Cardiac muscle cell (in vitro differentiated cells and primary cell): ENCODE measurements at regions not wholly inside any gene's neighbourhood (a gene's known extent, or its start where the extent isn't known, plus 50 kb on each side); places are given as distances from the start of the nearest gene placed in this dataset.

Experiments used
- DNase-seq, 2 donors: peaks; one replicate each; pipeline versions ENCODE4 v3.0.0 to v3.0.0-alpha.2; 2010 to 2017; ENCODE audit warnings: low read depth in 1 of 2, low spot score in 1 of 2
- H3K27ac ChIP-seq: fragments of 200-600 bp; sonication (generic); 2 replicates; pipeline ENCODE4 v1.5.1; 2016
- H3K27me3 ChIP-seq: fragments of 200-600 bp; sonication (generic); 2 replicates; pipeline ENCODE4 v1.6.0; 2016; ENCODE audit warnings: control low read depth
- H3K36me3 ChIP-seq: fragments of 200-600 bp; sonication (generic); 2 replicates; pipeline ENCODE4 v1.5.1; 2016; ENCODE audit warnings: control low read depth
- H3K4me1 ChIP-seq: fragments of 200-600 bp; sonication (generic); 2 replicates; pipeline ENCODE4 v1.8.1; 2017; ENCODE audit warnings: low read depth, mild to moderate bottlenecking, mixed run types
- H3K4me3 ChIP-seq: fragments of 200-600 bp; sonication (generic); 2 replicates; pipeline ENCODE4 v1.5.1; 2016; ENCODE audit warnings: mild to moderate bottlenecking
- H3K9me3 ChIP-seq: fragments of 200-600 bp; sonication (generic); 2 replicates; pipeline ENCODE4 v1.5.1; 2017; ENCODE audit warnings: low read depth, mild to moderate bottlenecking, control low read depth
- TF ChIP-seq, protein P1 (sequence below): IDR thresholded peaks from 2 replicates; pipeline ENCODE4 v1.5.1; 2012; ENCODE audit warnings: low read depth, mild to moderate bottlenecking, low read length

DNA sequence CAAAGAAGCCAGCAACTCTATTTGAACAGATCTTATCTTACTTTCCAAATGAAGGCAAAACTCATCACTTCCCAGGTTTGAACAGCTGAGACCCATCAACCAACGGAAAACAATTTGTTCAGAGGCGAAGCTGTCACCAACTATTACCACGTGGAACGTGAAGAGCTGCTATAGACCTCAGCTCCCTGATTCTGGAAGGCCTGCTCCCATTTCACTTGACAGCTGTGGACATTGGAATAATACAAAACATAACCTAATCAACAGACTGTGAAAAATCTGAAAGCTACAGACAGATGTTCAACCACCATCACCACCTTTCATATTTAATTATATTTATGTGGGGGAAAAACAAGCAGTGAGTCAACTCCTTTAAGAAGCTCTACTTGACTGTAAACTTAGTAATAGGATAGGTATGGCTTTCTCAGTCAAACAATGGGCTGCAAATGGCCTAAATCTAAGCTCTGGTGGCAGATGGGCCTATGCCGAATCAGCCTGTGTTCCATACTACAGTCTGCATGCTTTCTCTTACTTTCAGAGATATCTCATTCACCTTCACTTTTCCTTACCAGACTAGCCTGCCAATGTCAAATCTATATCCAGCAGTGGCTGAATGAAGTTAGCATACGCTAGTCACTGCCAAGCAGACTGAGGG lies 896.4 kb downstream of the TDRD15 start:
- Histone ChIP-seq H3K9me3 (no peaks in the 10 kb centered on the region), H3K27me3 (no peaks in the 10 kb centered on the region), H3K4me1 (no peaks in the 10 kb centered on the region), H3K36me3 (no peaks in the 10 kb centered on the region), H3K27ac (no peak overlapping the region), H3K4me3 (no peak overlapping the region)
- TF ChIP-seq, protein P1, sequence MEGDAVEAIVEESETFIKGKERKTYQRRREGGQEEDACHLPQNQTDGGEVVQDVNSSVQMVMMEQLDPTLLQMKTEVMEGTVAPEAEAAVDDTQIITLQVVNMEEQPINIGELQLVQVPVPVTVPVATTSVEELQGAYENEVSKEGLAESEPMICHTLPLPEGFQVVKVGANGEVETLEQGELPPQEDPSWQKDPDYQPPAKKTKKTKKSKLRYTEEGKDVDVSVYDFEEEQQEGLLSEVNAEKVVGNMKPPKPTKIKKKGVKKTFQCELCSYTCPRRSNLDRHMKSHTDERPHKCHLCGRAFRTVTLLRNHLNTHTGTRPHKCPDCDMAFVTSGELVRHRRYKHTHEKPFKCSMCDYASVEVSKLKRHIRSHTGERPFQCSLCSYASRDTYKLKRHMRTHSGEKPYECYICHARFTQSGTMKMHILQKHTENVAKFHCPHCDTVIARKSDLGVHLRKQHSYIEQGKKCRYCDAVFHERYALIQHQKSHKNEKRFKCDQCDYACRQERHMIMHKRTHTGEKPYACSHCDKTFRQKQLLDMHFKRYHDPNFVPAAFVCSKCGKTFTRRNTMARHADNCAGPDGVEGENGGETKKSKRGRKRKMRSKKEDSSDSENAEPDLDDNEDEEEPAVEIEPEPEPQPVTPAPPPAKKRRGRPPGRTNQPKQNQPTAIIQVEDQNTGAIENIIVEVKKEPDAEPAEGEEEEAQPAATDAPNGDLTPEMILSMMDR, result no peak
- peak in 1 of 2 donors; percentile 24 for DNase-seq

DNA sequence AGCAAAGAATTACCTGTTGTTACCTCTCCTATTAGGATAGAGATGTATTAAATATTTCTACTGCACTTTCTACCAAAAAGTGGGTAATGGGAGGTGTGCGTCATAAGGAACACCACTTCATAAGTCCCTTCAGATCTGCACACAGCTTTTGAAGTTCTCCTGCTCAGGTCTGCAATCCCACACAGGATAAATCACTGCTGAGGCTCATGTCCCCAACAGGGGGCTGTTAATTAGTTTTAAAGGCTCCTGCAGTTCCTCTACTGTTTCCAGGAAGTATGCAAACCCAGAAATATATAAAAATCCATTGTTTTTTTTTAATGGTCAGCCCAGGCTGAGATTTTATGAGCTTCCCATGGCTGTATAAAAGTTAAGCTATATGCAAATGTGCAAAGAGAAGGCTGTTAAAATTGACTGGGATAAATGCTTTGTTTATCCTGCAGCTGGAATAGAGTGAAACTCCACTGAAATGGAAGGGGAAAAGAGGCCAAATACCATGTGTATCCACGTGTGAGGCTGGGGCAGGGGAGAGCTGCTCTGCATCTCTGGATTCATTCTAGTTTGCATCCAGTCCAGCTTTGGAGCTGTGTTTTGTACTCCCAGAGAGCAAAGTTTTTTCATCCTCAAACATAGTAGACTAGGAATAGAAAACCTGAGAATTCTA lies 903.7 kb downstream of the TDRD15 start:
- TF ChIP-seq, protein P1, result no peak
- no peak for DNase-seq
- H3K4me3 ChIP-seq, result no peak overlapping the region
- H3K4me1 ChIP-seq, result no peaks in the 10 kb centered on the region
- no peaks in the 10 kb centered on the region for H3K27me3 ChIP-seq
- H3K36me3 ChIP-seq, result no peaks in the 10 kb centered on the region
- H3K9me3 ChIP-seq, result no peaks in the 10 kb centered on the region
- H3K27ac ChIP-seq, result no peak overlapping the region

DNA sequence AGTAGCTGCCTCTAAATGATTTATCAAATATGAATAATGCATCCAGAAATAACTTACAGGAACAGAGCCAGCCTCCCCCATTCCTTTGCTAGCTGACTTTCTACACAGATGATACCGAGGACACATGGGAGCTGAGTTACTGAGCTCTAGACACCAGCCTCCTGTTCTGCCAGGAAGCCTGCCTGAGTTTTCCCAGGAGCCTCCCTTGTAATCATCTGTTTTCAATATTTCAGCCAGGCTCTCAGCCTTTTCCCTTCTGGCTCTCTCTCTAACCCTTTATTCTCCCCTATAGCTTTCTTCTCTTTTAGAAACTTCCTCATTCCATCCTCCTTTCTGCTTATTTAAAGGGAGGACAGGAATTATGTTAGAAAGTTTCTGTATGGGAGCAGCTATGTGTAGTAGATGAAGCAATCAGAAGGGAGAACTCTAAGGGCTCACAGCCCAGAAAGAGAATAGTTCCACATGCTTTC lies 911.6 kb downstream of the TDRD15 start:
- Histone ChIP-seq H3K27ac (no peak overlapping the region), H3K36me3 (no peaks in the 10 kb centered on the region), H3K4me1 (no peaks in the 10 kb centered on the region), H3K9me3 (no peaks in the 10 kb centered on the region), H3K4me3 (no peak overlapping the region), H3K27me3 (no peaks in the 10 kb centered on the region)
- TF ChIP-seq, protein P1, result no peak
- peak in 1 of 2 donors; percentile 35 for DNase-seq

DNA sequence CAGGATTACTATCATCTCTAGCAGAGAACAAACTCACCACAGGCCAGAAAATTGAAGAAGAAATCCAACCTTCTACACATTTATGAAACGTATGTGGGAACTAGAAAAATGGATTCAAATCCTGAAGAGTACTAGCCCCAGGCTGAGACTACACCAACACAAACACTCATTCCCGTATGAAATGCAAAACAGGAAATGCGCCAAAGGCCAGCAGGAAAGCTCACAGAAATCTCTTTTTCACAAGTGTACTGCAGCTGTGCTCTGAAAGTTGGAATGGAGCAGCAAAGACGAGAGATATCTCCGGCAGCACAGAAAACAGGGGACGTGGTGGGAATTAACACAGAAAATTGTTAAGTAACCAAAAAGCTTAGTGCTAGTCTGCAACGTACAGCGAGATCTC lies 913.5 kb downstream of the TDRD15 start:
- Histone ChIP-seq H3K27ac (no peak overlapping the region), H3K4me3 (no peak overlapping the region)
- TF ChIP-seq, protein P1, result no peak

DNA sequence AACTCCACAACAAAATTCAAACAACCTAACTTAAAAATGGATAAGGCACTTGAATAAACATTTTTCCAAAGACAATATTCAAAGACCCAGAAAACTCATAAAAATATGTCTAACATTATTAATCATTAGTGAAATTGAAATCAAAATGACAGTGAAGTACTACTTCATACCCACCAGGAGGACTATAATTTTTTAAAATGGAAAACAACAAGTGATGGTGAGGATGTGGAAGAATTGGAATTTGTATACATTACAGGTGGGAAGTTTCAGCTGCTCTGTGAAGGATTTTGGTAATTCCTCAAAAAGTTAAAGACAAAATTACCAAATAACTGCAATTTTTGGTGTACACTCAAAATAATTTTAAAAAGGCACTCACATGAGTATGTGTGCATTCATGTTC lies 920.0 kb downstream of the TDRD15 start:
- TF ChIP-seq, protein P1, result no peak
- Histone ChIP-seq H3K27ac (no peak overlapping the region), H3K9me3 (no peaks in the 10 kb centered on the region), H3K36me3 (no peaks in the 10 kb centered on the region), H3K27me3 (no peaks in the 10 kb centered on the region), H3K4me3 (no peak overlapping the region), H3K4me1 (no peaks in the 10 kb centered on the region)
- DNase-seq, result no peak

More for the DNA sequence above, 913.5 kb downstream of the TDRD15 start:
- DNase-seq, result peak in 1 of 2 donors; percentile 56
- no peaks in the 10 kb centered on the region for H3K4me1 ChIP-seq
- no peaks in the 10 kb centered on the region for H3K36me3 ChIP-seq
- no peaks in the 10 kb centered on the region for H3K9me3 ChIP-seq
- no peaks in the 10 kb centered on the region for H3K27me3 ChIP-seq
